K562 (cell line): ENCODE measurements at regions not wholly inside any gene's neighbourhood (a gene's known extent, or its start where the extent isn't known, plus 50 kb on each side); places are given as distances from the start of the nearest gene placed in this dataset.

Experiments
- CTCF ChIP-seq, 3 experiments: IDR thresholded peaks in 2 of 3; conservative IDR thresholded peaks in 1 of 3; 2 replicates each; pipeline ENCODE4 v1.5.1; 2011 to 2012; ENCODE audit warnings: low read length in 3 of 3, mild to moderate bottlenecking in 3 of 3, control low read depth in 2 of 3, improper control_type of control experiment in 1 of 3, inconsistent platforms in 1 of 3, low read depth in 1 of 3, mixed read lengths in 1 of 3, moderate library complexity in 1 of 3; ENCODE audit not compliant: insufficient read depth in 2 of 3
- FIP1L1 ChIP-seq: fragments of 200-400 bp; formaldehyde crosslinking; IDR thresholded peaks from 2 replicates; pipeline ENCODE4 v1.6.1; 2018; ENCODE audit warnings: mild to moderate bottlenecking, low read depth, low read length; ENCODE audit not compliant: poor library complexity, severe bottlenecking
- NFRKB ChIP-seq: fragments of 450-650 bp; IDR thresholded peaks from 2 replicates; pipeline ENCODE4 v1.6.1; 2016; ENCODE audit warnings: low read depth
- TAF15 ChIP-seq: fragments of 200-400 bp; formaldehyde crosslinking; IDR thresholded peaks from 2 replicates; pipeline ENCODE4 v1.6.1; 2017; ENCODE audit warnings: mild to moderate bottlenecking, low read depth, low read length, moderate library complexity

- TF ChIP-seq FIP1L1 (no peak), CTCF (IDR thresholded peaks at IDR 0.05 in 2 of 3, conservative IDR thresholded peaks at IDR 0.05 in 1 of 3; ENCODE audit: insufficient read depth in 2 of 3, low read depth in 1 of 3, low read length in 3 of 3) (no peak), TAF15 (no peak), NFRKB (no peak)
Observed at GRCh38 chr3:181860235-181860634, 148.5 kb downstream of the SOX2 start.
